ACC112 (cell line): ENCODE measurements at regions not wholly inside any gene's neighbourhood (a gene's known extent, or its start where the extent isn't known, plus 50 kb on each side); places are given as distances from the start of the nearest gene placed in this dataset.
A peak's percentile ranks its signal among the peaks of the same experiment; 100 is the strongest.

ENCODE experiments used
- H2AFZ ChIP-seq: fragments of 200-600 bp; sonication (generic); one replicate; pipeline ENCODE4 v1.6.0; 2017; ENCODE audit warnings: antibody characterized with exemption, low read length; ENCODE audit not compliant: unreplicated experiment
- H3K27ac ChIP-seq: fragments of 200-600 bp; sonication (generic); 2 replicates; pipeline ENCODE4 v1.5.1; 2014; ENCODE audit warnings: low read depth, mild to moderate bottlenecking, antibody characterized with exemption, low read length, moderate library complexity
- H3K27me3 ChIP-seq: fragments of 200-600 bp; sonication (generic); 2 replicates; pipeline ENCODE4 v1.6.1; 2014; ENCODE audit warnings: mild to moderate bottlenecking, antibody characterized with exemption, low read length, moderate library complexity, mixed read lengths; ENCODE audit not compliant: insufficient read depth
- H3K36me3 ChIP-seq: fragments of 200-600 bp; sonication (generic); 2 replicates; pipeline ENCODE4 v1.6.1; 2016; ENCODE audit warnings: mild to moderate bottlenecking, antibody characterized with exemption, low read length, moderate library complexity, mixed read lengths; ENCODE audit not compliant: insufficient read depth
- H3K4me1 ChIP-seq: fragments of 200-600 bp; sonication (generic); one replicate; pipeline ENCODE4 v1.6.1; 2016; ENCODE audit warnings: low read length, mixed read lengths; ENCODE audit not compliant: insufficient read depth, unreplicated experiment, control insufficient read depth
- H3K4me3 ChIP-seq: fragments of 200-600 bp; sonication (generic); 2 replicates; pipeline ENCODE4 v1.5.1; 2014; ENCODE audit warnings: mild to moderate bottlenecking, low read depth, low read length
- H3K79me2 ChIP-seq: fragments of 200-600 bp; sonication (generic); one replicate; pipeline ENCODE4 v1.6.0; 2016; ENCODE audit warnings: low read length; ENCODE audit not compliant: control insufficient read depth, unreplicated experiment, insufficient read depth

- Histone ChIP-seq H3K4me1 (no peaks in the 10 kb centered on the region), H3K79me2 (no peaks in the 10 kb centered on the region), H3K36me3 (no peaks in the 10 kb centered on the region), H2AFZ (no peak overlapping the region), H3K4me3 (no peak overlapping the region), H3K27me3 (no peaks in the 10 kb centered on the region), H3K27ac (no peak overlapping the region)
Observed at GRCh38 chr9:108559432-108559831, 296.4 kb downstream of the ACTL7B start.

- Histone ChIP-seq H2AFZ (no peak overlapping the region), H3K79me2 (no peaks in the 10 kb centered on the region), H3K36me3 (no peaks in the 10 kb centered on the region), H3K4me3 (no peak overlapping the region), H3K27me3 (no peaks in the 10 kb centered on the region), H3K27ac (no peak overlapping the region), H3K4me1 (peaks cover 30% of the 10 kb centered on the region)
Observed at GRCh38 chr9:108554831-108555230, 301.0 kb downstream of the ACTL7B start.

- no peak overlapping the region for H3K27ac ChIP-seq
- H3K27me3 ChIP-seq = no peaks in the 10 kb centered on the region
- no peak overlapping the region for H3K4me3 ChIP-seq
- H3K36me3 ChIP-seq = no peaks in the 10 kb centered on the region
- no peaks in the 10 kb centered on the region for H3K79me2 ChIP-seq
- H3K4me1 ChIP-seq = peaks cover 40% of the 10 kb centered on the region
- no peak overlapping the region for H2AFZ ChIP-seq
Observed at GRCh38 chr9:108553111-108553635, 302.6 kb downstream of the ACTL7B start.

- H3K79me2 ChIP-seq = no peaks in the 10 kb centered on the region
- no peak overlapping the region for H3K27ac ChIP-seq
- no peak overlapping the region for H3K4me3 ChIP-seq
- peaks cover 40% of the 10 kb centered on the region for H3K4me1 ChIP-seq
- H3K27me3 ChIP-seq = no peaks in the 10 kb centered on the region
- no peak overlapping the region for H2AFZ ChIP-seq
- H3K36me3 ChIP-seq = no peaks in the 10 kb centered on the region
Observed at GRCh38 chr9:108552459-108553040, 303.2 kb downstream of the ACTL7B start.

- peak overlapping the region; percentile 76 for H3K27ac ChIP-seq
- H3K4me3 ChIP-seq = peak overlapping the region; percentile 57
- H3K79me2 ChIP-seq = no peaks in the 10 kb centered on the region
- no peaks in the 10 kb centered on the region for H3K36me3 ChIP-seq
- H3K4me1 ChIP-seq = peaks cover 40% of the 10 kb centered on the region
- H3K27me3 ChIP-seq = no peaks in the 10 kb centered on the region
- peak overlapping the region; percentile 20 for H2AFZ ChIP-seq
Observed at GRCh38 chr9:108551030-108551841, 304.6 kb downstream of the ACTL7B start.

DNA sequence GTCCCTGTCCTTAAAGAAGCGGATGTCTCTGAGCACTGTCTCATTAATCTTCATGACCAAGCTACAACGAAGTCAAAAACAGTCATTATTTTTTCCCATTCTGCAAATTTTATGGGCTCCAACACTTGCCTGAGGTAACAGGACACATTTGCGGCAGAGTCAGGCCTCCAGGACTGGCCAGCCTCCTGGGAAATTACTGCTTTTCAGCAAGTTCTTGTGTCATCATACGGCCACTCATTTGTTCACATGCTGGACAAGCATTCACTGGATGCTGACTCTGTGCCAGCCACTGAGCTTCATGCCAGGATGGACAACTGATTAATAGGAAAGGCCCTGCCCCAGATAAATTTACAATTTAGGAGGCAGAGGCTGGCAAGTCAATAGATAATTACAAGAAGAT lies 305.7 kb downstream of the ACTL7B start:
- Histone ChIP-seq H3K27ac (no peak overlapping the region), H3K79me2 (no peaks in the 10 kb centered on the region), H3K27me3 (no peaks in the 10 kb centered on the region), H3K36me3 (no peaks in the 10 kb centered on the region), H3K4me3 (no peak overlapping the region), H2AFZ (no peak overlapping the region), H3K4me1 (peaks cover 40% of the 10 kb centered on the region)

GRCh38 chr9:108549184-108549583 lies 306.6 kb downstream of the ACTL7B start:
- Histone ChIP-seq H3K27ac (no peak overlapping the region), H2AFZ (no peak overlapping the region), H3K4me1 (peaks cover 40% of the 10 kb centered on the region), H3K27me3 (no peaks in the 10 kb centered on the region), H3K79me2 (no peaks in the 10 kb centered on the region), H3K4me3 (no peak overlapping the region), H3K36me3 (no peaks in the 10 kb centered on the region)

DNA sequence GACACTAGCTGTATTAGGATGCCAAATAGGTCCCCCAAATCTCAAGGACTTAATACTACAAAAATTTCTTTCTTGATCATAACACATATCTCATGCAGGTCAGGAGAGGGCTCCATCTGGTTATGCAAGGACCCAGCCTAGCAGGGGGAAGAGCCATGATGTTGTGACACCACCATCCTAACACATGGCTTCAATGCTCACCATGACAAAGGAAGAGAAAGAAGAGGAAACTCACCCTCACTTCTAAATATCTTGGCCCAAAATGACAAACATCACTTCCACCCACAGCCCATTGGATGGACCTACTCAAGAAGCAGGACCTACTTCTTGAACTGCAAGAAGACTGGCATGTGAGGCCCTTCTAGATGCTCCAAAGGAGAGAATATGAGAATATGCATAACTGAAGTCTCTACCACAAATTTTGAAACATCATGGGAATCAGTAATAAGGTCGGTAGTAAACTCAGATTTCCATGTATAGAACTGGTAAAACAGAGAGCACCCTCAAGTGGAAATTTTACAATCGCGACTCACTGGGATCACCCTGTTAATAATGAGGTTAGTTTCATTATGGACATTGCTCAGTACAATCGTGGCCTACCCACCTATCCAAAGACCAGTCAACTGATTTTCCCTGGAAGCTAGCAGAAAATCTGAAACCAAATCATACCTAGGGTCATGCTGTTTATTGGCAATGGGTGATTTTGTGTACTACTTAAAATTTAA lies 308.2 kb downstream of the ACTL7B start:
- H3K4me1 ChIP-seq = peaks cover 48% of the 10 kb centered on the region
- H2AFZ ChIP-seq = no peak overlapping the region
- H3K79me2 ChIP-seq = no peaks in the 10 kb centered on the region
- H3K27ac ChIP-seq = no peak overlapping the region
- H3K27me3 ChIP-seq = no peaks in the 10 kb centered on the region
- H3K4me3 ChIP-seq = no peak overlapping the region
- no peaks in the 10 kb centered on the region for H3K36me3 ChIP-seq

GRCh38 chr9:108546215-108546614 lies 309.6 kb downstream of the ACTL7B start:
- Histone ChIP-seq H3K27me3 (no peaks in the 10 kb centered on the region), H3K4me3 (no peak overlapping the region), H2AFZ (no peak overlapping the region), H3K27ac (no peak overlapping the region), H3K79me2 (no peaks in the 10 kb centered on the region), H3K4me1 (peaks cover 36% of the 10 kb centered on the region), H3K36me3 (no peaks in the 10 kb centered on the region)

DNA sequence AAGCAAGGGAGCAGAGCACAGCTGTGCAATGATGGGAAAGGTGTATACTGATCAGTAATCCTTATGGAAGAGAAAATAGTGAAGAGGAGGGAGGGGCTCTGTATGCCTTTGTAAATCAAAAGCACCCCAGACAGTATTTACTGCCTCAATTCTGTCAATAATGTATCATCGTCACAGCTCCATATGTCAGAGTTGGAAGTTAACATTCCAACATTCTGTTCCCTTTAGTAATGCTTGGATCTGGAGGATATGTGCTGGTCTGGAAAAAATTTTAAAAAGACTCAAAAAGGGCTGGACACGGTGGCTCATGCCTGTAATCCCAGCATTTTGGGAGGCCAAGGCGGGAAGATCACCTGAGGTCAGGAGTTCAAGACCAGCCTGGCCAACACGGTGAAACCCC lies 310.4 kb downstream of the ACTL7B start:
- Histone ChIP-seq H3K4me1 (peaks cover 28% of the 10 kb centered on the region), H3K27me3 (no peaks in the 10 kb centered on the region), H3K36me3 (no peaks in the 10 kb centered on the region), H2AFZ (no peak overlapping the region), H3K79me2 (no peaks in the 10 kb centered on the region), H3K4me3 (no peak overlapping the region), H3K27ac (no peak overlapping the region)
